Naive thymus-derived CD8-positive, alpha-beta T cell (primary cell): ENCODE measurements at regions not wholly inside any gene's neighbourhood (a gene's known extent, or its start where the extent isn't known, plus 50 kb on each side); places are given as distances from the start of the nearest gene placed in this dataset.
"Not testable (repeated sequence)": the region's sequence is repeated elsewhere in the genome, so short reads cannot be mapped to it uniquely, and the experiment has no call there.

ENCODE experiments used
- ATAC-seq, 2 donors: fragments of 150-1000 bp; cut with Tn5 transposase in 1 of 2; sonication (Bioruptor Pico), chemical (Tn5 transposase) in 1 of 2; 1 replicate in 1 of 2; 2 replicates in 1 of 2; pipeline ENCODE4 v1.10.0; 2021; ENCODE audit warnings: mild to moderate bottlenecking in 2 of 2, moderate library complexity in 2 of 2
- POLR2A ChIA-PET: fragments of 350-600 bp; sonication (Branson Sonifier 250); formaldehyde crosslinking; loops from one replicate; lab custom pipeline; 2021; ENCODE audit warnings: antibody characterized with exemption; lab: Charles Lee
- DNase-seq, 10 donors: peaks; one replicate each; pipeline versions ENCODE4 v3.0.0 to v3.0.0-alpha.2; 2020 to 2022
- H3K27ac Mint-ChIP-seq, 10 donors: one replicate each; pipeline ENCODE4 v1.8.0; 2020 to 2022; ENCODE audit warnings: mild to moderate bottlenecking in 10 of 10, mixed read lengths in 10 of 10, moderate library complexity in 4 of 10, inconsistent platforms in 1 of 10
- H3K27me3 Mint-ChIP-seq, 5 donors: one replicate each; pipeline ENCODE4 v1.8.0; 2021 to 2022; ENCODE audit warnings: mixed read lengths in 5 of 5
- H3K36me3 Mint-ChIP-seq, 3 donors: one replicate each; pipeline ENCODE4 v1.8.0; 2020 to 2022; ENCODE audit warnings: mixed read lengths in 3 of 3, mild to moderate bottlenecking in 2 of 3, inconsistent platforms in 1 of 3
- H3K4me1 Mint-ChIP-seq, 4 donors: one replicate each; pipeline ENCODE4 v1.8.0; 2021 to 2022; ENCODE audit warnings: mixed read lengths in 4 of 4
- H3K4me3 Mint-ChIP-seq, 10 donors: one replicate each; pipeline ENCODE4 v1.8.0; 2020 to 2022; ENCODE audit warnings: mild to moderate bottlenecking in 10 of 10, mixed read lengths in 10 of 10, moderate library complexity in 6 of 10, inconsistent platforms in 1 of 10
- H3K9me3 Mint-ChIP-seq, 9 donors: one replicate each; pipeline ENCODE4 v1.8.0; 2020 to 2022; ENCODE audit warnings: mixed read lengths in 9 of 9, mild to moderate bottlenecking in 3 of 9, inconsistent platforms in 1 of 9, moderate library complexity in 1 of 9

- Mint-ChIP-seq H3K4me3 (no peak overlapping the region), H3K27ac (no peak overlapping the region), H3K4me1 (no peaks in the 10 kb centered on the region), H3K36me3 (peaks cover 0 to 16% (median 0%) of the 10 kb centered on the region in 3 donors), H3K27me3 (peaks cover 10 to 47% (median 15%) of the 10 kb centered on the region in 5 donors), H3K9me3 (peaks cover 0 to 23% (median 8%) of the 10 kb centered on the region in 9 donors)
- no peak for DNase-seq
- POLR2A ChIA-PET: no interaction called here
- ATAC-seq: no peak
These were observed 253.3 kb upstream of the ISX start for GRCh38 chr22:34812631-34813030.

GRCh38 chr22:34814260-34815025, 251.5 kb upstream of the ISX start:
- ATAC-seq (no peak), DNase-seq (no peak)
- H3K4me3 Mint-ChIP-seq: no peak overlapping the region
- no peaks in the 10 kb centered on the region for H3K4me1 Mint-ChIP-seq
- H3K27ac Mint-ChIP-seq: no peak overlapping the region
- peaks cover 0 to 16% (median 0%) of the 10 kb centered on the region in 3 donors for H3K36me3 Mint-ChIP-seq
- peaks cover 0 to 41% (median 7%) of the 10 kb centered on the region in 9 donors for H3K9me3 Mint-ChIP-seq
- POLR2A ChIA-PET: no interaction called here
- peaks cover 6 to 41% (median 14%) of the 10 kb centered on the region in 5 donors for H3K27me3 Mint-ChIP-seq

GRCh38 chr22:34829485-34829884, 236.5 kb upstream of the ISX start:
- H3K4me3 Mint-ChIP-seq: no peak overlapping the region

DNA sequence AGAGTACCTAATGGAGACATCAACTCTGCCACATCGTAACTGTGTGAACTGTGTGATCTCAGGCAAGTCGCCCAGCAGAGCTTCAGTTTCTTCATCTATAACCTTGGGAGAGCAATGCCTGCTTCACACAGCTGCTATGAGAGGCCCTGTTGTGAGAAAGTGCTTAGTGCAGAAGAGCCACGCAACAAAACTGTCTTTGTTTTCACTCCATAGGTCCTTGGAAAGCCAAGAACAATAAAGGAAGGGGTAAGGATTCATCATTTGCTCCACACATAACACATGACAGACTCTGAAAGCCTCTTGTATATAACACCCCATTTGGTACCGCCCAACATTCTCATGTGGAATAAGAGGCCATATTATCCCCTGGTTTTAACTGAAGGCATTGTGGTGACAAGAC, 231.9 kb upstream of the ISX start:
- ATAC-seq: no peak
- POLR2A ChIA-PET: no interaction called here
- DNase-seq: no peak
- H3K4me3 Mint-ChIP-seq: no peak overlapping the region
- H3K27ac Mint-ChIP-seq: no peak overlapping the region
- peaks cover 0 to 3% (median 0%) of the 10 kb centered on the region in 9 donors for H3K9me3 Mint-ChIP-seq
- peaks cover 0 to 45% (median 2%) of the 10 kb centered on the region in 5 donors for H3K27me3 Mint-ChIP-seq
- no peaks in the 10 kb centered on the region for H3K36me3 Mint-ChIP-seq
- H3K4me1 Mint-ChIP-seq: no peaks in the 10 kb centered on the region

More at GRCh38 chr22:34829485-34829884, 236.5 kb upstream of the ISX start:
- Mint-ChIP-seq H3K27me3 (peaks cover 0 to 11% (median 1%) of the 10 kb centered on the region in 5 donors), H3K4me1 (no peaks in the 10 kb centered on the region), H3K9me3 (peaks cover 0 to 9% (median 3%) of the 10 kb centered on the region in 9 donors), H3K36me3 (no peaks in the 10 kb centered on the region), H3K27ac (no peak overlapping the region)
- no peak for ATAC-seq
- POLR2A ChIA-PET: no interaction called here
- DNase-seq: no peak

DNA sequence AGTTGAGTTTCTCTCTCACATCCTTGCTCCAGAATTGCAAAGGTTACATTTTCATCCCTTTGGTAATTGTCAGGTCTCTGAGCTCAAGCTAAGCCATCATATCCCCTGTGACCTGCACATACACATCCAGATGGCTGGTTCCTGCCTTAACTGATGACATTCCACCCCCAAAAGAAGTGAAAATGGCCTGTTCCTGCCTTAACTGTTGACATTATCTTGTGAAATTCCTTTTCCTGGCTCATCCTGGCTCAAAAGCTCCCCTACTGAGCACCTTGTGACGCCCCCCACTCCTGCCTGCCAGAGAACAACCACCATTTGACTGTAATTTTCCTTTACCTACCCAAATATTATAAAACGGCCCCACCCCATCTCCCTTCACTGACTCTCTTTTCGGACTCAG, 231.4 kb upstream of the ISX start:
- ATAC-seq, H3K4me1 Mint-ChIP-seq, H3K36me3 Mint-ChIP-seq, DNase-seq, POLR2A ChIA-PET, H3K4me3 Mint-ChIP-seq, H3K27ac Mint-ChIP-seq, H3K9me3 Mint-ChIP-seq: not testable (repeated sequence)
- peaks cover 0 to 47% (median 2%) of the 10 kb centered on the region in 5 donors for H3K27me3 Mint-ChIP-seq

DNA sequence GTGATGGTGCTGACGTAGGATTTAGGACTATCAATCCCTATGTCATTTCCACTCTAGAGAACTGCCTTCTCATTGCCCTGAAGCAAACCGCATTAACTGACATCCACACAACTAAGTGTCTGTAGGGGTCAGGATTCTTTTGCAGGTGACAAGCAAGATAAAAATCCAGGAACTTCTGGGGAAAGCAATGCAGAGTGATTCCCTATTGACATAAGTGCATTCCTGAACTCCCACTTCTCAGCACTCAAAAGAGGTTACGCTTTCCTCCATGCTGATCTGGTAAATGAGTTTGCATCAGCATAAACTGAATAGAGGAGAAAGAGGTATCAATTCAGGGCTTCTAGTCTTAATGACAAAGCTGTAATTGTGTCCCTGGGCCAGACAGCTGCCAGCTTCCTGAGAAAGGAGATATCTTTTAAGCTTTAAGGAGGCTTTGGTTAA, 224.6 kb upstream of the ISX start:
- Mint-ChIP-seq H3K27me3 (peaks cover 4 to 53% (median 12%) of the 10 kb centered on the region in 5 donors), H3K27ac (no peak overlapping the region)

DNA sequence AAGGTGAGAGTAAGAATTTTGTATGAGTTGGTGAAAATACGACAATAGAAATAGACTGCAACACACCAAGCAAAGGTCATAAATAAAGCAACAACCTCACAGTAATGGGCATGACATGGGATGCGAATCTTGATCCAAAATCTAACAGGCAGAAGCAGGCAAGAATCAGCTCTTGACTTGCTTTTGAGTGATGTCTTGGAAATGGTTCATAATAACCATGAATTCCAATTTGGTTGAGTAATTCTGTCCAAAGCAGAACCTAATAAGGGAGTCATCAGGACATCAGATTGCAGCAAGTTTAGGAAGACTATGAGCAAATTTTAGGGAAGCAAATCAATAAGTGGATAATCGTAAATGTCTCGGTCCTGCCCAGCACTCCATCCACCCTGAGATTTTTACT, 224.0 kb upstream of the ISX start:
- ATAC-seq: no peak
- H3K36me3 Mint-ChIP-seq: no peaks in the 10 kb centered on the region
- DNase-seq: no peak
- H3K9me3 Mint-ChIP-seq: peaks cover 0 to 8% (median 0%) of the 10 kb centered on the region in 9 donors
- POLR2A ChIA-PET: no interaction called here
- no peak overlapping the region for H3K4me3 Mint-ChIP-seq
- H3K27ac Mint-ChIP-seq: no peak overlapping the region
- H3K27me3 Mint-ChIP-seq: peaks cover 4 to 47% (median 12%) of the 10 kb centered on the region in 5 donors
- H3K4me1 Mint-ChIP-seq: no peaks in the 10 kb centered on the region

More for the DNA sequence above, 224.6 kb upstream of the ISX start:
- ATAC-seq: no peak
- H3K36me3 Mint-ChIP-seq: no peaks in the 10 kb centered on the region
- no peak overlapping the region for H3K4me3 Mint-ChIP-seq
- peaks cover 0 to 8% (median 0%) of the 10 kb centered on the region in 9 donors for H3K9me3 Mint-ChIP-seq
- DNase-seq: no peak
- POLR2A ChIA-PET: no interaction called here
- H3K4me1 Mint-ChIP-seq: no peaks in the 10 kb centered on the region

DNA sequence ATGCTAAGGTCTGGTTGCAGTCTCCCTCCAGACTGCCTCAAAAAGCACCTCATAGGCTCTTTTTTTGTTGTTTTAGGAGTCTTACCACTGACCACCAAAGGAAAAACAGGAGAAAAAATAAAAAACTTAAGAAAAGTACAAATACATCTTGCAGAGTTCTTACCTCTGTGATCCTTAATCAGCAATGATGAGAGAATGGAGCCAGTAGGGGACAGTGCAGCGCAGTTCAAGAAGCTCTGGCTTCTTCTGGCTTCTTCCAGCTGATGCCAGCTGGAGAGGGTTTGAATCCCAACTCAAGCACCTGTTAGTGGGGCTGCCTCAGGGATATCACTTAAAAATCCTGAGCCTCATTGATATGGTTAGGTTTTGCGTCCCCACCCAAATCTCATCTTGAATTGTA, 223.3 kb upstream of the ISX start:
- no peak for DNase-seq
- no peaks in the 10 kb centered on the region for H3K4me1 Mint-ChIP-seq
- H3K4me3 Mint-ChIP-seq: no peak overlapping the region
- POLR2A ChIA-PET: no interaction called here
- H3K9me3 Mint-ChIP-seq: peaks cover 0 to 8% (median 0%) of the 10 kb centered on the region in 9 donors
- no peaks in the 10 kb centered on the region for H3K36me3 Mint-ChIP-seq
- no peak overlapping the region for H3K27ac Mint-ChIP-seq
- no peak for ATAC-seq
- peaks cover 6 to 40% (median 14%) of the 10 kb centered on the region in 5 donors for H3K27me3 Mint-ChIP-seq

GRCh38 chr22:34843743-34844142, 222.2 kb upstream of the ISX start:
- H3K36me3 Mint-ChIP-seq, H3K27ac Mint-ChIP-seq, POLR2A ChIA-PET, H3K4me1 Mint-ChIP-seq, DNase-seq, ATAC-seq, H3K4me3 Mint-ChIP-seq: not testable (repeated sequence)
- peaks cover 9 to 37% (median 14%) of the 10 kb centered on the region in 5 donors for H3K27me3 Mint-ChIP-seq
- H3K9me3 Mint-ChIP-seq: peaks cover 0 to 13% (median 0%) of the 10 kb centered on the region in 9 donors

- H3K9me3 Mint-ChIP-seq: peaks cover 0 to 13% (median 3%) of the 10 kb centered on the region in 9 donors
These were observed 220.6 kb upstream of the ISX start for GRCh38 chr22:34845391-34845790.

GRCh38 chr22:34847072-34847471, 218.9 kb upstream of the ISX start:
- H3K36me3 Mint-ChIP-seq: no peaks in the 10 kb centered on the region
- ATAC-seq: no peak
- H3K9me3 Mint-ChIP-seq: peaks cover 0 to 13% (median 3%) of the 10 kb centered on the region in 9 donors
- no peak overlapping the region for H3K4me3 Mint-ChIP-seq
- H3K27me3 Mint-ChIP-seq: peaks cover 8 to 33% (median 10%) of the 10 kb centered on the region in 5 donors
- no peak for DNase-seq
- no peak overlapping the region for H3K27ac Mint-ChIP-seq
- H3K4me1 Mint-ChIP-seq: no peaks in the 10 kb centered on the region
- POLR2A ChIA-PET: no interaction called here

More at GRCh38 chr22:34845391-34845790, 220.6 kb upstream of the ISX start:
- no peaks in the 10 kb centered on the region for H3K4me1 Mint-ChIP-seq
- ATAC-seq: no peak
- peaks cover 8 to 30% (median 10%) of the 10 kb centered on the region in 5 donors for H3K27me3 Mint-ChIP-seq
- POLR2A ChIA-PET: no interaction called here
- no peak overlapping the region for H3K4me3 Mint-ChIP-seq
- DNase-seq: no peak
- no peak overlapping the region for H3K27ac Mint-ChIP-seq
- H3K36me3 Mint-ChIP-seq: no peaks in the 10 kb centered on the region

GRCh38 chr22:34849965-34850364, 216.0 kb upstream of the ISX start:
- H3K36me3 Mint-ChIP-seq: no peaks in the 10 kb centered on the region
- no peaks in the 10 kb centered on the region for H3K4me1 Mint-ChIP-seq
- peaks cover 5 to 33% (median 8%) of the 10 kb centered on the region in 5 donors for H3K27me3 Mint-ChIP-seq
- no peak for ATAC-seq
- no peak overlapping the region for H3K27ac Mint-ChIP-seq
- POLR2A ChIA-PET: no interaction called here
- H3K4me3 Mint-ChIP-seq: no peak overlapping the region
- H3K9me3 Mint-ChIP-seq: peaks cover 0 to 5% (median 3%) of the 10 kb centered on the region in 9 donors
- no peak for DNase-seq

DNA sequence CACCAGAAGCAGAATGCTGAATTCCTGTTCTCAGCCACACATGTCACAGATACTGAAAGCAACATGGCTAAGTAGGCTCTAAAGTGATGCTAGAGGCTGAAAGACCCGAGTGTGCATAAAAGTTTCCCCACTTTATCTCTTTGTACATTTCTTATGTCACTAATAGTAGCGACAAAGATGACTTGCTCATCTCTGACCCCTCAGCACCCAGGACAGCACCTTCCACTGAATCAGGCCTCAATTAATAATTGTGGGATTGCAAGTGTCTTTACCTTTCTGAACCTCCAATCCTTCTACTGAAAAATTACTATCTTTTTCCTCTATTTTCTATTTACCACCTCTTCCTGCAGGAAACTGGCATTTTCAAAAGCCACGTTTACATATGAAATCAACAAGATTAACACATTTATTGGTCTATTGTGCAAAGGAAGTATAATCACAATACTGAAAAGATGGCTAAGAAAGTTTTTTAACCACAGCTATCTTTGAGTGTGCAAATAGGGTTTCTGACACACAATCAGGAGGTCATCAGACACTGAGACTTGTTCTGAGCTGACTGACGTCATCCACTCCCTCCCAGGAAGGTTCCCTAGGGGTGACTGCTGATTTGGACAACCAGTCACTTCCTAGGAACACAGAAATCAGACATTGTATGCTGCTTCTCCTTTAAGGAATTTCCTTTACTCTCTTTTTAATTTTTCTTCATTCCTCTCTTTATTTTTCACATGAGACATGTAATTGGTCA, 213.9 kb upstream of the ISX start:
- Mint-ChIP-seq H3K4me3 (no peak overlapping the region), H3K9me3 (peaks cover 0 to 5% (median 0%) of the 10 kb centered on the region in 9 donors), H3K4me1 (no peaks in the 10 kb centered on the region), H3K36me3 (no peaks in the 10 kb centered on the region), H3K27me3 (peaks cover 3 to 24% (median 4%) of the 10 kb centered on the region in 5 donors), H3K27ac (no peak overlapping the region)
- ATAC-seq (no peak), DNase-seq (no peak)
- POLR2A ChIA-PET: no interaction called here
